AG09309 (cell line): ENCODE measurements at regions not wholly inside any gene's neighbourhood (a gene's known extent, or its start where the extent isn't known, plus 50 kb on each side); places are given as distances from the start of the nearest gene placed in this dataset.
A peak's percentile ranks its signal among the peaks of the same experiment; 100 is the strongest.

Experiments
- DNase-seq: peaks from one replicate; pipeline ENCODE4 v3.0.0-alpha.2; 2010; ENCODE audit warnings: low read depth
- H3K4me3 ChIP-seq: 2 replicates; pipeline ENCODE4 v1.5.1; 2011; ENCODE audit warnings: mild to moderate bottlenecking, low read depth, low read length, moderate library complexity; ENCODE audit not compliant: control insufficient read depth
- TF ChIP-seq, protein P1 (sequence below): IDR thresholded peaks from 2 replicates; pipeline ENCODE4 v1.5.1; 2011; ENCODE audit warnings: mild to moderate bottlenecking, low read depth, low read length, inconsistent platforms; ENCODE audit not compliant: insufficient read depth, control insufficient read depth; ENCODE audit errors: missing control alignments

- no peak overlapping the region for H3K4me3 ChIP-seq
- no peak for DNase-seq
- TF ChIP-seq, protein P1, sequence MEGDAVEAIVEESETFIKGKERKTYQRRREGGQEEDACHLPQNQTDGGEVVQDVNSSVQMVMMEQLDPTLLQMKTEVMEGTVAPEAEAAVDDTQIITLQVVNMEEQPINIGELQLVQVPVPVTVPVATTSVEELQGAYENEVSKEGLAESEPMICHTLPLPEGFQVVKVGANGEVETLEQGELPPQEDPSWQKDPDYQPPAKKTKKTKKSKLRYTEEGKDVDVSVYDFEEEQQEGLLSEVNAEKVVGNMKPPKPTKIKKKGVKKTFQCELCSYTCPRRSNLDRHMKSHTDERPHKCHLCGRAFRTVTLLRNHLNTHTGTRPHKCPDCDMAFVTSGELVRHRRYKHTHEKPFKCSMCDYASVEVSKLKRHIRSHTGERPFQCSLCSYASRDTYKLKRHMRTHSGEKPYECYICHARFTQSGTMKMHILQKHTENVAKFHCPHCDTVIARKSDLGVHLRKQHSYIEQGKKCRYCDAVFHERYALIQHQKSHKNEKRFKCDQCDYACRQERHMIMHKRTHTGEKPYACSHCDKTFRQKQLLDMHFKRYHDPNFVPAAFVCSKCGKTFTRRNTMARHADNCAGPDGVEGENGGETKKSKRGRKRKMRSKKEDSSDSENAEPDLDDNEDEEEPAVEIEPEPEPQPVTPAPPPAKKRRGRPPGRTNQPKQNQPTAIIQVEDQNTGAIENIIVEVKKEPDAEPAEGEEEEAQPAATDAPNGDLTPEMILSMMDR, result no peak
Measured at GRCh38 chr15:31957581-31957980, 72.7 kb upstream of the CHRNA7 start.

DNA sequence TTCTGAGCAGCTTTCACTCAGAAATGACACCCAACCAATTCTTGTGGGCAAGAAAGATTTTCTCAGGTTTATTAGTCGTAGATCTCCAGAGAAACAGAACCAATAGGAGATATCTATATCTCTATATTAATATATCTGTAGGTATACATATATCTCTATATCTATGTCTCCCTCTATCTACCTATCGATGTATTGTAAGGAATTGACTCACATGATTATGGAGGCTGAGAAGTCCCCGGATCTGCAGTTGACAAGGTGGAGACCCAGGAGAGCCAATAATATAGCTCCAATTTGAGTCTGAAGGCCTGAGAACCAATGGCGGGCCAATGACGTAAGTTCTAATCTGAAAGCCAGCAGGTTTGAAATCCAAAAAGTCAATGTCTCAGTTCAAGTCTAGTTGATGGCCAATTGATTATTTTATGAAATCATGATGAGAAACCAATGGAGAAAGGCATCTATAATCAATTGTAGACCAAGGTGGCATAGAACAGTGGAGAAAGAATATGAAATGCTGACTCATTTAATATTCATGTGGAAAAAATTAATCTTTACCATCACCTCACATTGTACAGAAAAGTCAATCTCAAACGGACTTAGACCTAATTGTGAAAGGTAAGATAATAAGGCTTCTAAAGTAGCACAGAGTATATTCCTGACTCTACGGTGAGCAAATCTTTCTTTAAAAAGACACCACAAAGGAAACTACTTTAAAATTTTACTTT lies 65.6 kb upstream of the CHRNA7 start:
- no peak for DNase-seq
- TF ChIP-seq, protein P1, result no peak
- H3K4me3 ChIP-seq, result no peak overlapping the region

GRCh38 chr15:31970007-31970406 lies 60.3 kb upstream of the CHRNA7 start:
- DNase-seq, result no peak
- TF ChIP-seq, protein P1, result no peak
- no peak overlapping the region for H3K4me3 ChIP-seq

DNA sequence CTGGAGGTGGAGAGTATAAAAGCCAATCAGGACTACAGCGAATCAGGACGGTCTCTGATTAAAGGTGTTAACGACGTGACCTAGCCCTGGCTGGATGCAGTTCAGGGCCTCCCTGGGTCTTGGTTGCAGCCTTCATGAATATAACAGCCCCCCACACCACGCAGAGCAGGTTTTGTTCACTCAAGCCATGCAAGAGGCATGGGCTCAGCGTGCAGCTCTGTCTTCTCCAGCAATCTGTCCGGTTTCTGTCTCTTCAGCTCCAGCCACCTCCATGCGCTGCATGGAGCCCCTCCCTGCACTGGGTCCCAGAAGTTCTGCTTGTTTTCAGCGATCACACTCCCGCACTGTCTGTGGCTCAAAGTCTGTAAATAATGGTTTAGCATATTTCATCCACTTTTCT lies 57.1 kb upstream of the CHRNA7 start:
- no peak overlapping the region for H3K4me3 ChIP-seq
- DNase-seq, result no peak
- TF ChIP-seq, protein P1, result no peak

GRCh38 chr15:31974154-31974794 lies 56.0 kb upstream of the CHRNA7 start:
- H3K4me3 ChIP-seq, result no peak overlapping the region
- TF ChIP-seq, protein P1, result no peak
- no peak for DNase-seq

DNA sequence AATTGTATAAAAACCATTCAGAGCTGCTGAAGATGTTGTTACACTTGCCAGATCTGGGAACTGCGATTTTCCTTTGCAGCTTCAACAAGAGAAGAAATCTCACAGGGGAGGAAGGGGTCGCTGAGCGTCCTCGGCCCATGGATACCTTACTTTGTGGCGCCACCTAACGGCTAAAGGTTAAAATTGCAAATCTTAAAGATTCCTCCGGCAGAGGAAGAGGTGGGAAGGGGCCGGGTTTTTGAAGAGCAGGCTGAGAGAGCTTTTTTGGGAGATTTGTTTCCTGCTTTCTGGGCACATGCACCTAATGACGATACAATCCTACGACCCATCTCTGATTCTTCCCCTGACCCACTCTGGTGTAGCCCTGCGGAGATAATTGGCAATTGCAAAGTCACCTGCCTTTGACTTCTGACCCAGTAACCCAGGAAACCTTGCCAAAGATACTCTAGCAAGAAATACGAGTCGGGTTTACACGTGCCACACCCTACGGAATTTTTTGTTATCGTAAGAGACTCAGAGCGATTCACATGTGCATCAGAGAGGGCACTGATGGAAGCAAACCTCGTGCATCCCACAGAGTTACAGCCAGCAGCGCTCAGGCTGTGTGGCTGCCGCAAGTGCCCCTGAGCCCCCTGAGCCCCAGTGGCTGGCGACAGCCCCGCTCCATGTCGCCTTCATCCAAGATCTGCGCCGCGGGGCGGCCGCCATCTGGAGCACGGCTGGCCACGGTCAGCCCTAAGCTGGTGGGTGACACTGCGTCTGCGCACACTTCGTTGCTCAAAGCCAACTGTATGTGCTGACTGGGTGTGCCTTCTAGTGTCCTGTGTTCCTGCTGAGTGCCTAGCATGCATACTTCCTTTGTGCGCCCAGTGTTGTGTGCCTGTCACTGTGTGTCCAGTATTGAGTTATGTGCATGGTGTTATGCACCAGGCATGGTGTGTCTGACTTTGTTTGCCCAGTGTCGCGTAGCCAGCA lies 55.2 kb upstream of the CHRNA7 start:
- H3K4me3 ChIP-seq, result no peak overlapping the region
- no peak for DNase-seq

More for the DNA sequence above, 55.2 kb upstream of the CHRNA7 start:
- TF ChIP-seq, protein P1, result peak; percentile 44
